ENCODE measurements at regions not wholly inside any gene's neighbourhood (a gene's known extent, or its start where the extent isn't known, plus 50 kb on each side); places are given as distances from the start of the nearest gene placed in this dataset.

GRCh38 chr7:115135769-115136410 lies 214.0 kb downstream of the MDFIC start:
- no peak overlapping the region for H3K4me3 ChIP-seq (ENCODE audit: low read depth, low read length)
- DNase-seq (ENCODE audit: low read depth), result peak; percentile 43
- no peak for TF ChIP-seq CTCF (conservative IDR thresholded peaks at IDR 0.05; ENCODE audit: low read depth, low read length)

DNA sequence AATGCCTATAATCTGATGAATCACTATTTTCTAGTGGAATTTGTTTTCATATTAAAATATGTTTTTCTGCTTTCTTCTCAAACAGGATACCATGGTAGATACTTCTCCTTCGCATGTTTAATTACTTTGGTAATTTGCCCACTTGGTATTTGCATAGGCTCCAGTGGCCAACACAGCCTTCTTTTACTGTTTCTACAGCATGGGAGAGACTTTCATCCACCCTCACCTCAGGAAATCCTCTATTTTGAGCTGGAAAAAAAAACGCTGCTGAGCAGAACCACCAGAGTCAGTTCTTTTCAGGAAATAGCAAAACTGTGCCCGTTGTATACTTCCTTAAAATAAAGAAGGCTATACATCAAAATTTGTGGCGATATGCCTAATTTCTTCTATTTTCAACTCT lies 213.3 kb downstream of the MDFIC start:
- no peak overlapping the region for H3K4me3 ChIP-seq (ENCODE audit: low read depth, low read length)
- no peak for DNase-seq (ENCODE audit: low read depth)
- TF ChIP-seq CTCF (conservative IDR thresholded peaks at IDR 0.05; ENCODE audit: low read depth, low read length), result no peak

GRCh38 chr7:115133248-115133647 lies 211.4 kb downstream of the MDFIC start:
- DNase-seq (ENCODE audit: low read depth), result no peak
- H3K4me3 ChIP-seq (ENCODE audit: low read depth, low read length), result no peak overlapping the region
- TF ChIP-seq CTCF (conservative IDR thresholded peaks at IDR 0.05; ENCODE audit: low read depth, low read length), result no peak

DNA sequence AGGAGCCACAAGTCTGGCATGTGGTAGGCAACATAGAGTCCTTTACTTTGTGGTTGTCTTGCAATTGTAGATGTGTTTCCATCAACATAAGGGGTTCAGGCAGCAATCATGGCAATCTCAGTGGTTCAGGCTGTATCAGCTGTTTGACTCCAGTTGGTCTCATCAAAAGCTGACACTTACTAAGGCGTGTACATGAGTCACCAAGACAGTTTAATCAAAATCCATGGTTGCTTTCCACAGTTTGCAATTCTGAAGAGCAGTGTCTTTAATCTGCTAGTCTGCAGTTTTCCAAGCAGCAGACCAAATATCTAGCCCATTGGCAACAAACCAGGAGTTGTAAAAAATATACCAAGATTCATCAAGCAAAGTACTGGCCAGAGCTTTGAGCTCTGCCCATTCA lies 210.2 kb downstream of the MDFIC start:
- no peak for DNase-seq (ENCODE audit: low read depth)

GRCh38 chr7:115128154-115128553 lies 206.3 kb downstream of the MDFIC start:
- DNase-seq (ENCODE audit: low read depth), result no peak
- no peak overlapping the region for H3K4me3 ChIP-seq (ENCODE audit: low read depth, low read length)
- TF ChIP-seq CTCF (conservative IDR thresholded peaks at IDR 0.05; ENCODE audit: low read depth, low read length), result no peak

More for the DNA sequence above, 210.2 kb downstream of the MDFIC start:
- no peak for TF ChIP-seq CTCF (conservative IDR thresholded peaks at IDR 0.05; ENCODE audit: low read depth, low read length)
- no peak overlapping the region for H3K4me3 ChIP-seq (ENCODE audit: low read depth, low read length)

- TF ChIP-seq CTCF (conservative IDR thresholded peaks at IDR 0.05; ENCODE audit: low read depth, low read length), result no peak
- DNase-seq (ENCODE audit: low read depth), result peak; percentile 13
- no peak overlapping the region for H3K4me3 ChIP-seq (ENCODE audit: low read depth, low read length)
These were observed 205.6 kb downstream of the MDFIC start for GRCh38 chr7:115127399-115128021.

- no peak for TF ChIP-seq CTCF (conservative IDR thresholded peaks at IDR 0.05; ENCODE audit: low read depth, low read length)
- no peak overlapping the region for H3K4me3 ChIP-seq (ENCODE audit: low read depth, low read length)
- DNase-seq (ENCODE audit: low read depth), result no peak
These were observed 203.9 kb downstream of the MDFIC start for GRCh38 chr7:115125750-115126149.

Data from choroid plexus epithelial cell (primary cell).